OCI-LY7 (cell line): ENCODE measurements at regions not wholly inside any gene's neighbourhood (a gene's known extent, or its start where the extent isn't known, plus 50 kb on each side); places are given as distances from the start of the nearest gene placed in this dataset.

Source experiments
- EZH2phosphoT487 ChIP-seq: fragments of 200-600 bp; sonication (generic); IDR thresholded peaks from 2 replicates; pipeline ENCODE4 v1.6.1; 2018; ENCODE audit warnings: low read depth, borderline replicate concordance, mild to moderate bottlenecking, mixed run types, antibody characterized with exemption, low read length, moderate library complexity, mixed read lengths
- TF ChIP-seq, protein P1 (sequence below): fragments of 200-600 bp; sonication (generic); conservative IDR thresholded peaks from 2 replicates; pipeline ENCODE4 v1.5.1; 2014; ENCODE audit warnings: mild to moderate bottlenecking, antibody characterized with exemption, low read length, moderate library complexity, mixed read lengths

DNA sequence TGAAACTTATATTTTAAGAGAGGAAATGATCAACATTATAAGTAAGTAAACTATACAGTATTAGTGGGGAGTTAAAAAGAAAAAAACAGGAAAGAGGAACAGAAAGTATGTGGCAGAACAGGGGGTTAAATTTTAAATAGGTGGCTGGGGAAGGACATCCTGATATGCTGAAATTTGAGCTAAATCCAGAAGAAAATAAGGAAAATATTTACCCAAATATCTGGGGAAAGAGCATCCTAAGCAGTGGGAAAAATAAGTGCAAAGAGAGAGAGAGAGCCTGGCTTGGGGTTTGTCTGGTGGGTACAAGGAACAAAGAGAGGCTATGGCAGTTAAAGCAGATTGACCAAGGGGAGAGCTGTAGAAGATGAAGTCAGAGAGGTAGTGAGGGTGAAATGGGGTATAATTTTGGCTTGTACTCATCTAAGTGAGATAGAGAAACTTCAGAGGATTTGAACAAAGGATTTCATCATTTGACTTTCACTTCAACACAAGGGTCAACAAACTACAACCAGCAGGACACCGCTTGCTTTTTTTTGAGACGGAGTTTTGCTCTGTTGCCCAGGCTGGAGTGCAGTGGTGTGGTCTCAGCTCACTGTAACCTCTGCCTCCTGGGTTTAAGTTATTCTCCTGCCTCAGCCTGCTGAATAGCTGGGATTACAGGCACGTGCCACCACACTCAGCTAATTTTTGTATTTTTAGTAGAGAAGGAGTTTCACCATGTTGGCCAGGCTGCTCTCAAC is 328.4 kb upstream of the CNR1 start:
- TF ChIP-seq, protein P1, sequence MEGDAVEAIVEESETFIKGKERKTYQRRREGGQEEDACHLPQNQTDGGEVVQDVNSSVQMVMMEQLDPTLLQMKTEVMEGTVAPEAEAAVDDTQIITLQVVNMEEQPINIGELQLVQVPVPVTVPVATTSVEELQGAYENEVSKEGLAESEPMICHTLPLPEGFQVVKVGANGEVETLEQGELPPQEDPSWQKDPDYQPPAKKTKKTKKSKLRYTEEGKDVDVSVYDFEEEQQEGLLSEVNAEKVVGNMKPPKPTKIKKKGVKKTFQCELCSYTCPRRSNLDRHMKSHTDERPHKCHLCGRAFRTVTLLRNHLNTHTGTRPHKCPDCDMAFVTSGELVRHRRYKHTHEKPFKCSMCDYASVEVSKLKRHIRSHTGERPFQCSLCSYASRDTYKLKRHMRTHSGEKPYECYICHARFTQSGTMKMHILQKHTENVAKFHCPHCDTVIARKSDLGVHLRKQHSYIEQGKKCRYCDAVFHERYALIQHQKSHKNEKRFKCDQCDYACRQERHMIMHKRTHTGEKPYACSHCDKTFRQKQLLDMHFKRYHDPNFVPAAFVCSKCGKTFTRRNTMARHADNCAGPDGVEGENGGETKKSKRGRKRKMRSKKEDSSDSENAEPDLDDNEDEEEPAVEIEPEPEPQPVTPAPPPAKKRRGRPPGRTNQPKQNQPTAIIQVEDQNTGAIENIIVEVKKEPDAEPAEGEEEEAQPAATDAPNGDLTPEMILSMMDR, result no peak
- no peak for TF ChIP-seq EZH2phosphoT487
